ENCODE measurements at regions not wholly inside any gene's neighbourhood (a gene's known extent, or its start where the extent isn't known, plus 50 kb on each side); places are given as distances from the start of the nearest gene placed in this dataset.

GRCh38 chr2:128523457-128523856 is 204.8 kb upstream of the HS6ST1 start:
- no peak for DNase-seq
- no peaks in the 10 kb centered on the region for H3K9me3 ChIP-seq (ENCODE audit: low read length)
- no peak overlapping the region for H3K27ac ChIP-seq (ENCODE audit: low read length)
- no peaks in the 10 kb centered on the region for H3K79me2 ChIP-seq (ENCODE audit: low read length)
- no peaks in the 10 kb centered on the region for H3K27me3 ChIP-seq (ENCODE audit: low read length)
- H4K20me1 ChIP-seq (ENCODE audit: insufficient read depth, low read depth, low read length): no peaks in the 10 kb centered on the region
- no peaks in the 10 kb centered on the region for H3K4me1 ChIP-seq (ENCODE audit: low read length)
- no peak overlapping the region for H3K4me2 ChIP-seq (ENCODE audit: low read depth, low read length, poor library complexity, severe bottlenecking)
- H3K9me2 ChIP-seq (replicated peaks; ENCODE audit: insufficient read depth, low read length): no peaks in the 10 kb centered on the region
- no peak overlapping the region for H3K9ac ChIP-seq (ENCODE audit: low read length)
- no peaks in the 10 kb centered on the region for H3K36me3 ChIP-seq (ENCODE audit: insufficient read depth, low read length)
- H2AFZ ChIP-seq (ENCODE audit: low read length): no peak overlapping the region
- H3K4me3 ChIP-seq (ENCODE audit: low read length): no peak overlapping the region

GRCh38 chr2:128524183-128524582 is 205.5 kb upstream of the HS6ST1 start:
- Histone ChIP-seq H3K9me3 (ENCODE audit: low read length) (no peaks in the 10 kb centered on the region), H2AFZ (ENCODE audit: low read length) (no peak overlapping the region), H3K79me2 (ENCODE audit: low read length) (no peaks in the 10 kb centered on the region), H4K20me1 (ENCODE audit: insufficient read depth, low read depth, low read length) (no peaks in the 10 kb centered on the region), H3K36me3 (ENCODE audit: insufficient read depth, low read length) (no peaks in the 10 kb centered on the region), H3K27ac (ENCODE audit: low read length) (no peak overlapping the region), H3K4me1 (ENCODE audit: low read length) (no peaks in the 10 kb centered on the region), H3K9ac (ENCODE audit: low read length) (no peak overlapping the region), H3K9me2 (replicated peaks; ENCODE audit: insufficient read depth, low read length) (no peaks in the 10 kb centered on the region), H3K4me2 (ENCODE audit: low read depth, low read length, poor library complexity, severe bottlenecking) (no peak overlapping the region), H3K4me3 (ENCODE audit: low read length) (no peak overlapping the region), H3K27me3 (ENCODE audit: low read length) (no peaks in the 10 kb centered on the region)
- DNase-seq: no peak

- Histone ChIP-seq H3K27me3 (ENCODE audit: low read length) (no peaks in the 10 kb centered on the region), H3K4me2 (ENCODE audit: low read depth, low read length, poor library complexity, severe bottlenecking) (no peak overlapping the region), H3K9me3 (ENCODE audit: low read length) (no peaks in the 10 kb centered on the region), H3K4me3 (ENCODE audit: low read length) (no peak overlapping the region), H3K79me2 (ENCODE audit: low read length) (no peaks in the 10 kb centered on the region), H3K4me1 (ENCODE audit: low read length) (no peaks in the 10 kb centered on the region), H3K9ac (ENCODE audit: low read length) (no peak overlapping the region), H4K20me1 (ENCODE audit: insufficient read depth, low read depth, low read length) (no peaks in the 10 kb centered on the region), H3K36me3 (ENCODE audit: insufficient read depth, low read length) (no peaks in the 10 kb centered on the region), H2AFZ (ENCODE audit: low read length) (no peak overlapping the region), H3K9me2 (replicated peaks; ENCODE audit: insufficient read depth, low read length) (no peaks in the 10 kb centered on the region), H3K27ac (ENCODE audit: low read length) (no peak overlapping the region)
- no peak for DNase-seq
Measured at GRCh38 chr2:128525653-128526052, 207.0 kb upstream of the HS6ST1 start.

GRCh38 chr2:128526455-128526976 is 207.8 kb upstream of the HS6ST1 start:
- Histone ChIP-seq H3K36me3 (ENCODE audit: insufficient read depth, low read length) (no peaks in the 10 kb centered on the region), H3K9me2 (replicated peaks; ENCODE audit: insufficient read depth, low read length) (no peaks in the 10 kb centered on the region), H3K27me3 (ENCODE audit: low read length) (no peaks in the 10 kb centered on the region), H4K20me1 (ENCODE audit: insufficient read depth, low read depth, low read length) (no peaks in the 10 kb centered on the region), H3K9ac (ENCODE audit: low read length) (no peak overlapping the region), H2AFZ (ENCODE audit: low read length) (no peak overlapping the region), H3K27ac (ENCODE audit: low read length) (no peak overlapping the region), H3K4me1 (ENCODE audit: low read length) (no peaks in the 10 kb centered on the region), H3K4me3 (ENCODE audit: low read length) (no peak overlapping the region), H3K9me3 (ENCODE audit: low read length) (no peaks in the 10 kb centered on the region), H3K79me2 (ENCODE audit: low read length) (no peaks in the 10 kb centered on the region), H3K4me2 (ENCODE audit: low read depth, low read length, poor library complexity, severe bottlenecking) (no peak overlapping the region)
- DNase-seq: no peak

GRCh38 chr2:128528133-128528532 is 209.5 kb upstream of the HS6ST1 start:
- Histone ChIP-seq H3K9me2 (replicated peaks; ENCODE audit: insufficient read depth, low read length) (no peaks in the 10 kb centered on the region), H3K4me3 (ENCODE audit: low read length) (no peak overlapping the region)

GRCh38 chr2:128530025-128530573 is 211.4 kb upstream of the HS6ST1 start:
- no peak overlapping the region for H3K9ac ChIP-seq (ENCODE audit: low read length)
- no peak overlapping the region for H3K27ac ChIP-seq (ENCODE audit: low read length)
- H3K36me3 ChIP-seq (ENCODE audit: insufficient read depth, low read length): no peaks in the 10 kb centered on the region
- H3K9me3 ChIP-seq (ENCODE audit: low read length): no peaks in the 10 kb centered on the region
- no peaks in the 10 kb centered on the region for H3K9me2 ChIP-seq (replicated peaks; ENCODE audit: insufficient read depth, low read length)
- H2AFZ ChIP-seq (ENCODE audit: low read length): no peak overlapping the region
- H4K20me1 ChIP-seq (ENCODE audit: insufficient read depth, low read depth, low read length): no peaks in the 10 kb centered on the region
- no peak for DNase-seq
- H3K4me3 ChIP-seq (ENCODE audit: low read length): no peak overlapping the region
- no peaks in the 10 kb centered on the region for H3K79me2 ChIP-seq (ENCODE audit: low read length)
- H3K4me1 ChIP-seq (ENCODE audit: low read length): no peaks in the 10 kb centered on the region
- no peaks in the 10 kb centered on the region for H3K27me3 ChIP-seq (ENCODE audit: low read length)
- H3K4me2 ChIP-seq (ENCODE audit: low read depth, low read length, poor library complexity, severe bottlenecking): no peak overlapping the region

More at GRCh38 chr2:128528133-128528532, 209.5 kb upstream of the HS6ST1 start:
- Histone ChIP-seq H3K9me3 (ENCODE audit: low read length) (no peaks in the 10 kb centered on the region), H3K27ac (ENCODE audit: low read length) (no peak overlapping the region), H3K4me2 (ENCODE audit: low read depth, low read length, poor library complexity, severe bottlenecking) (no peak overlapping the region), H3K79me2 (ENCODE audit: low read length) (no peaks in the 10 kb centered on the region), H4K20me1 (ENCODE audit: insufficient read depth, low read depth, low read length) (no peaks in the 10 kb centered on the region), H3K27me3 (ENCODE audit: low read length) (no peaks in the 10 kb centered on the region), H3K9ac (ENCODE audit: low read length) (no peak overlapping the region), H2AFZ (ENCODE audit: low read length) (no peak overlapping the region), H3K4me1 (ENCODE audit: low read length) (no peaks in the 10 kb centered on the region), H3K36me3 (ENCODE audit: insufficient read depth, low read length) (no peaks in the 10 kb centered on the region)
- no peak for DNase-seq

- no peaks in the 10 kb centered on the region for H3K79me2 ChIP-seq (ENCODE audit: low read length)
- H3K9me3 ChIP-seq (ENCODE audit: low read length): no peaks in the 10 kb centered on the region
- H3K9me2 ChIP-seq (replicated peaks; ENCODE audit: insufficient read depth, low read length): no peaks in the 10 kb centered on the region
- no peak overlapping the region for H3K4me3 ChIP-seq (ENCODE audit: low read length)
- no peaks in the 10 kb centered on the region for H4K20me1 ChIP-seq (ENCODE audit: insufficient read depth, low read depth, low read length)
- no peak overlapping the region for H3K9ac ChIP-seq (ENCODE audit: low read length)
- no peak overlapping the region for H3K27ac ChIP-seq (ENCODE audit: low read length)
- H3K4me1 ChIP-seq (ENCODE audit: low read length): no peaks in the 10 kb centered on the region
- DNase-seq: peak; percentile 50
- no peak overlapping the region for H2AFZ ChIP-seq (ENCODE audit: low read length)
- no peaks in the 10 kb centered on the region for H3K27me3 ChIP-seq (ENCODE audit: low read length)
- no peaks in the 10 kb centered on the region for H3K36me3 ChIP-seq (ENCODE audit: insufficient read depth, low read length)
- H3K4me2 ChIP-seq (ENCODE audit: low read depth, low read length, poor library complexity, severe bottlenecking): no peak overlapping the region
Measured at GRCh38 chr2:128531856-128532255, 213.2 kb upstream of the HS6ST1 start.

GRCh38 chr2:128533101-128533500 is 214.4 kb upstream of the HS6ST1 start:
- H3K36me3 ChIP-seq (ENCODE audit: insufficient read depth, low read length): no peaks in the 10 kb centered on the region
- no peaks in the 10 kb centered on the region for H3K9me3 ChIP-seq (ENCODE audit: low read length)
- DNase-seq: no peak
- no peak overlapping the region for H3K4me3 ChIP-seq (ENCODE audit: low read length)
- H2AFZ ChIP-seq (ENCODE audit: low read length): no peak overlapping the region
- no peaks in the 10 kb centered on the region for H4K20me1 ChIP-seq (ENCODE audit: insufficient read depth, low read depth, low read length)
- H3K27me3 ChIP-seq (ENCODE audit: low read length): no peaks in the 10 kb centered on the region
- H3K27ac ChIP-seq (ENCODE audit: low read length): no peak overlapping the region
- H3K79me2 ChIP-seq (ENCODE audit: low read length): no peaks in the 10 kb centered on the region
- no peak overlapping the region for H3K9ac ChIP-seq (ENCODE audit: low read length)
- H3K4me1 ChIP-seq (ENCODE audit: low read length): no peaks in the 10 kb centered on the region
- no peak overlapping the region for H3K4me2 ChIP-seq (ENCODE audit: low read depth, low read length, poor library complexity, severe bottlenecking)
- H3K9me2 ChIP-seq (replicated peaks; ENCODE audit: insufficient read depth, low read length): no peaks in the 10 kb centered on the region
